ENCODE measurements at regions not wholly inside any gene's neighbourhood (a gene's known extent, or its start where the extent isn't known, plus 50 kb on each side); places are given as distances from the start of the nearest gene placed in this dataset.

GRCh38 chr5:53335115-53335514 is 145.3 kb upstream of the FST start:
- TF ChIP-seq, protein P1, sequence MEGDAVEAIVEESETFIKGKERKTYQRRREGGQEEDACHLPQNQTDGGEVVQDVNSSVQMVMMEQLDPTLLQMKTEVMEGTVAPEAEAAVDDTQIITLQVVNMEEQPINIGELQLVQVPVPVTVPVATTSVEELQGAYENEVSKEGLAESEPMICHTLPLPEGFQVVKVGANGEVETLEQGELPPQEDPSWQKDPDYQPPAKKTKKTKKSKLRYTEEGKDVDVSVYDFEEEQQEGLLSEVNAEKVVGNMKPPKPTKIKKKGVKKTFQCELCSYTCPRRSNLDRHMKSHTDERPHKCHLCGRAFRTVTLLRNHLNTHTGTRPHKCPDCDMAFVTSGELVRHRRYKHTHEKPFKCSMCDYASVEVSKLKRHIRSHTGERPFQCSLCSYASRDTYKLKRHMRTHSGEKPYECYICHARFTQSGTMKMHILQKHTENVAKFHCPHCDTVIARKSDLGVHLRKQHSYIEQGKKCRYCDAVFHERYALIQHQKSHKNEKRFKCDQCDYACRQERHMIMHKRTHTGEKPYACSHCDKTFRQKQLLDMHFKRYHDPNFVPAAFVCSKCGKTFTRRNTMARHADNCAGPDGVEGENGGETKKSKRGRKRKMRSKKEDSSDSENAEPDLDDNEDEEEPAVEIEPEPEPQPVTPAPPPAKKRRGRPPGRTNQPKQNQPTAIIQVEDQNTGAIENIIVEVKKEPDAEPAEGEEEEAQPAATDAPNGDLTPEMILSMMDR (IDR thresholded peaks at IDR 0.05) = no peak
- Histone ChIP-seq H3K4me3 (no peak overlapping the region), H3K27me3 (no peaks in the 10 kb centered on the region), H3K9me3 (no peaks in the 10 kb centered on the region), H3K27ac (peak overlapping the region in 1 of 2 donors; percentile 73), H3K36me3 (no peaks in the 10 kb centered on the region), H3K4me1 (peaks cover 8 to 17% of the 10 kb centered on the region in 2 donors)
- intact Hi-C loops (cut with DNase I) = no loop called here
- DNase-seq (ENCODE audit: low spot score in 2 of 2) = no peak

DNA sequence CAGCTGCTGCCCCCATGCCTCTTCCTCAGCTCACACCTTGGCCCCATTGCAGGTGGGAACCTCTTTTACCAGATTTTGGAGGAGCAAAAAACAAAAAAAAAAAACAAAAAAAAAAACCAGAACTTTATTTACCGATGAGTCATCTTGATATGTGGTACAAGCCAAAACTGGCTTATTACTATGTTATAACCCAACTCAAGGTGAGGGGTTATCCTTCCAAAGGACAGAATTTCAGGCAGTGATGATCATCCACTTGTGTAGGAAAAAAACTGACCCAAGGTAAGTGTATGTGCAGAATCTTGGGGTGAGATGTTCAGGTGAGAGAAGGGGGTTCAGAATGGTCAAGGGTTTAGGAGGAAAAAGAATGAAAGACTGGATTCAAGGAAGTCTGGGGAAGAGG is 142.6 kb upstream of the FST start:
- Histone ChIP-seq H3K27me3 (no peaks in the 10 kb centered on the region), H3K4me1 (peaks cover 8 to 17% of the 10 kb centered on the region in 2 donors), H3K27ac (no peak overlapping the region), H3K4me3 (no peak overlapping the region), H3K36me3 (no peaks in the 10 kb centered on the region), H3K9me3 (no peaks in the 10 kb centered on the region)
- DNase-seq (ENCODE audit: low spot score in 2 of 2) = no peak
- TF ChIP-seq, protein P1 (IDR thresholded peaks at IDR 0.05) = no peak
- intact Hi-C loops (cut with DNase I) = no loop called here

GRCh38 chr5:53338971-53339370 is 141.5 kb upstream of the FST start:
- H3K4me1 ChIP-seq = peaks cover 4 to 12% of the 10 kb centered on the region in 2 donors
- H3K27me3 ChIP-seq = no peaks in the 10 kb centered on the region
- intact Hi-C loops (cut with DNase I) = no loop called here
- H3K36me3 ChIP-seq = no peaks in the 10 kb centered on the region
- TF ChIP-seq, protein P1 (IDR thresholded peaks at IDR 0.05) = no peak
- peaks cover 0 to 3% of the 10 kb centered on the region in 2 donors for H3K9me3 ChIP-seq
- H3K27ac ChIP-seq = no peak overlapping the region
- DNase-seq (ENCODE audit: low spot score in 2 of 2) = no peak
- H3K4me3 ChIP-seq = no peak overlapping the region

DNA sequence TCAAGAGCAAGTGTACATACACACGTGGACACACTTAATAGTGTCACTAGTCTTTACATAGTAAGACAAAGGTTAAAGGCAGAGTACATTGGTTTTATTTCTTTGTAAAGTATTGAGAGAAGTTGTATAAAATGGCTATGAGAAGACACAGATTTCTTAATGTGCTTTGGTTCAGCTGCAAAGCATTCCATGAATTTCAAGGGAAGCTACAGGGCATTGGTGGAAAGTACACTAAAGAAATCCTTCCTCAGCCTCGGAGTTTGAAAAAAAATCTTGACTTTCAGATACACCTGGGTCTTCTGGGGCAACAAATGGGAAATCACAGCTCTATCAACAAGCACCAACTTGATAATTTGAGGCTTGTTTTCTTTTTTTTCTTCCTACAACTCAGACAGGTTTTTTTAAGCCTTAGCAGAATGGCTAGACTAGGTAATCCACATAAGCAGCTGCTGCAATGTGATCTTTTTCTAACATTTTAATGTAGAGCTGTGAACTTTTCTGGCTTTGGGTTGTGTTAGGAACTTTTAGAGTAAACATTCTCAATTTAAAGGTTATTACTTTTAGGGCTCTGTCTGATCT is 140.4 kb upstream of the FST start:
- Histone ChIP-seq H3K9me3 (peaks cover 0 to 4% of the 10 kb centered on the region in 2 donors), H3K4me1 (peaks cover 0 to 6% of the 10 kb centered on the region in 2 donors), H3K4me3 (no peak overlapping the region), H3K27ac (no peak overlapping the region), H3K27me3 (no peaks in the 10 kb centered on the region), H3K36me3 (no peaks in the 10 kb centered on the region)
- DNase-seq (ENCODE audit: low spot score in 2 of 2) = no peak
- TF ChIP-seq, protein P1 (IDR thresholded peaks at IDR 0.05) = no peak
- intact Hi-C loops (cut with DNase I) = no loop called here

DNA sequence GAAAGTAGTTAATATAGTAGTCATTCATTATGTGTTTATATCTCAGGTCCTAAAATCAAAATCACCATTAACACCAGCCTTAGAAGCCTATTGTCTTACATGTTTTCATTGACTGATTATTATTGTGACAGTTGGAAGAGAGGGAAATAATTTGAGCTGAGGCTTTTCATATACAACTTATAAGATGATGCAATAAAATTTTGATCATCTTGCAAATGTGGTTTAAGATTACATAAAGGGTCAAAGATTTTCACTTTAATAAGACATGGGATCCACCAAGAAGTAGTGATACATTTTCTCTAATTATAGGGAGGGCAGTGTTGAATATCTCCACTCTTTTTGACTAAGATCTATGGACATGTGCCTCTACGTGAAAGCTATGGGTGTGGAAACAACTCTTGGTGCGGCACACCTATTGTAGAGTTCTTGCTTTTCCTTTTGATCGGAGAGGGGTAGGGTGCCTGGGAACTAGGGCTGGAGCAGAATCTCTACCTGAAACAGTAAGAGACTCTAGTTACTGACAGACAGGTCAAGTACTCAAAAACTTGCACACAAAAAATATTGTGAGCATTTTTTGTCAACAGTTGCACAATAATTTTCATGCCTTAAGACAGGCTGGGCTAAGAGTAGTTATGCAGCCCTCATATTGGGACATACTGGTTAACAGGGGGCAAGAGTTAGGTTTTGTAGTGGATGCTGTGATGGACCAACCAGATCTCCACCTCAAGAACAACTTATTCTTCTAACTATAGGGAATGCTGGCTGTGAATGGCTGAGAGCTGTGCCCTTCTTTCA is 139.3 kb upstream of the FST start:
- TF ChIP-seq, protein P1 (IDR thresholded peaks at IDR 0.05) = no peak
- DNase-seq (ENCODE audit: low spot score in 2 of 2) = no peak
- H3K4me1 ChIP-seq = peaks cover 0 to 8% of the 10 kb centered on the region in 2 donors

More for the DNA sequence above, 139.3 kb upstream of the FST start:
- Histone ChIP-seq H3K36me3 (no peaks in the 10 kb centered on the region), H3K4me3 (no peak overlapping the region), H3K27ac (no peak overlapping the region), H3K27me3 (no peaks in the 10 kb centered on the region), H3K9me3 (peaks cover 0 to 4% of the 10 kb centered on the region in 2 donors)
- intact Hi-C loops (cut with DNase I) = no loop called here
